ENCODE measurements at regions not wholly inside any gene's neighbourhood (a gene's known extent, or its start where the extent isn't known, plus 50 kb on each side); places are given as distances from the start of the nearest gene placed in this dataset.

DNA sequence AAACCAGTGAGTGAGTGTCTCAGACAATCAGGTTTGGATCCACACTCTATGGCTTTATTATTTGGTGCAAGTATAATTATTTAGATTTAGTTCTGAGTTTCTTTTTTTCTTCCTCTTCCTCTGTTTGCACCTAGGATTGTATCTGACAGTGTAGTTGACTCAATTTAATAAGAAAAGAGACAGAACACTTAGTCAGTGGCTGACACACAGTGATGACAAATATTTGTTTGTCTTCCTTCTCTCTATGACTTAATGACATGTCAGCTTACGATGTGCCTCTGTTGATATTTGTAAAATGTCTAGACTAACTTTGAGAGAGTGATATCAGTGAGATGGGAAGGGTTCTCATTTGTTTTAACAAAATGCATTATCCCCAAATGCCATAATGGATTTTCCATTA, 129.5 kb upstream of the SLC10A2 start:
- DNase-seq (ENCODE audit: low spot score): no peak

DNA sequence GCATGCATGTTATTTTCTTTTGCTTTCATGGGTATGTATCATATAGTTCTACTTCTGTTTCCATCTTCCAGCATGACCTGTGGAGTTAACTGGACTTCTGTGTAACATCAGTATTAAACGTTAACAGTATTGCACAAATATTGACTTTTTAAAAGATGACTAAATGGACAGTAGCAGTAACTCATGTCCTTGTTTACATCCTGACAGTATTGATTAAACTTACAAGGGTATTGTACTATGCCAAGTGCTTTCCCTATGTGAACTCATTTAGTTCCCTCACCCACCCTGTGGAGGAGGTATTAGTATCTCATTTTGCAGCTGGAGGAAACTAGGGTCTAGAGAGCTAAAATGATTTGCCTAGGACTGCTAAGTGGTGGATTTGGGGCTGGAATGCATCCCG, 128.7 kb upstream of the SLC10A2 start:
- no peak for DNase-seq (ENCODE audit: low spot score)

DNA sequence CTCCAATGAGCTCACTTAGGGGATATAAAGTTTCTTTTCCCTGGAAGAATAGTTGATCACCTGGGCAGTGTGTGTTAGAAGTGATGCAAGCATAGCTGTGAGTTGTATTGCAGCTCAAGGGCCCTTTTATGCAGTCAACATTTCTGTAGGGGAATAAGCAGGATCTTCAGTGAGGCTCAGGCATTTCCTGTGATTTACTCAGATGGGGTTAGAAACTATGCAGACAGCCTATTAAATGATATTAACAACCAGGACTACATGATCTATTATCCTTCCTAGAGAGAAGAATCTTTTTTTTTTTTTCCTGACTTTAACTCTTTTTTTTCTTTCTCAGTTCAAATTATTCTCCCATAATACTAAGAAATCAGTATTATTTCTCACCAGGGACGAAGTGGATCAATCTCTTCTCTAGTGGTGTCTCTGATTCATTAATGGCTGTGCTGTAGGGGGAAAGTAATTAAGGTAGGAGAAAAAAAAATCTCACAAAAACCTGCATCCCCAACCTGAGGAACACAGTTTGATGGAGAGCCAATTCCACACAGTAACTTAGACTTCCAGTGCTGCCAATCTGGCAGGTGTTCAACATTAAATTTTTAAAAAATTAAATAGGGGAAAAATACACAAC, 126.4 kb upstream of the SLC10A2 start:
- DNase-seq (ENCODE audit: low spot score): no peak

DNA sequence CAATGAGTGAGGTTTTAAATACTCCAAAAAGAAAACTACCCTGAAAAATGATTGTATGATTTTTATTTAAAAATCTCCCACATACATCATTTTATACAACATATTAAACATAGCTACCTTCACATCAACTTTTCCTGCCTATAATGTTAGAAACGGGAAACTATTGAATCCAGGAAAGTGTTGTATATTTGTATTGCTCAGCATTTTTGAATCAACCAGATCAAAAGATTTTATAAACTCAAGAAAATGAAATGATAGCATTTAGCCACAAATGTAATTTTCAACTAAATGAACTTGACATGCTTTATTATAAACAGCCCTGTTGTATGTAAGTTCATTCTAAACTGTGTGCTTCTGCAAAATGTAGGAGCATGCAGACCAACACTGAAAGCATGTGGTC, 124.6 kb upstream of the SLC10A2 start:
- no peak for DNase-seq (ENCODE audit: low spot score)

DNA sequence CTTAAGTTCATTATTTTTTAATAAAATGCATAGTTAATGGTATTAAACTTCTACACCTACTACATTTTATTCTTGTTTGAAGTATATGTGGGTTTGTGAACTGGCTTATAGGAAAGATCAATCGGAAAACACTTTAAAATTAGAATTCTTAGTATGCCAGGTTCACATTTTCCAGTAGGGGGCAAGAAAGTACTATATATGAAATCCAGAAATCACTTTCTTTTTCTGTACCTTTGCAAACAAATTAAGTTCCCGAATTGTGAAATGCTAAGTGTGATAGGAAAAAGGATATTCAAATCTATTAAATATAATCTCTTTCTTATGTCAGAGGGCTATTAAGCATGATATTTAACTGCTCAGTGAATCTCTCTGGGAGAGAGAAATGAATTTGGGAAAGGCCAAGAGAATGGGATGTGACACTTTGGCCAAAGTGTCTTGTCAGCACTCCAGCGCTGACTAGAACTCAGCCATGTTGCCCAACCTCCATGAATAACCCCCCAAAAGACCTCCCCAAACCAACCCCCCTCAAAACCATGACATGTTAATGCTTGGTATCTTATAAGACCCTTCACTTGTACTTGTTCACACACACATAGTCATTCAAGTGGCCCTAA, 122.6 kb upstream of the SLC10A2 start:
- DNase-seq (ENCODE audit: low spot score): no peak

DNA sequence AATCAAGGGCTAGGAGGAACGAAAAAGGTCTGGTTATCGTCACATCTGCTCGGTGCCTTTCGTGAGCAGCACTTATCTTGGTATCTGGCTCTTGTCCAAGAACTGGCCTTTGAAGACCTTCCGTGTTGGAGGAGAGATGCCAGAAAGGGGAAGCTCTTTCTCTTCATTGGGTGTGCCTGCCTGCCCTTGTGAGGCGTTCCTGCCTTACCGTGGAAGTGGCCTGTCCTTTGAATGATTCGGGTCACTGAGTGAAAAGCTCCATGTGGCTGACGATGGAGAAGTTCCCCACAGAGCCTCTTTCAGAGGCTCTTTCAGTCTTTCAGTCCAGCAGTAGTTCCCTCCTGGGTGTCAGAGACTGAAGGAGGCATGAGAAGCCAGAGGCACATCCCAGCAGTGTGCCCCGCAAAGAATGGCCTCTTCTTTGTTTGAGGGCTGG, 121.5 kb upstream of the SLC10A2 start:
- DNase-seq (ENCODE audit: low spot score): no peak

DNA sequence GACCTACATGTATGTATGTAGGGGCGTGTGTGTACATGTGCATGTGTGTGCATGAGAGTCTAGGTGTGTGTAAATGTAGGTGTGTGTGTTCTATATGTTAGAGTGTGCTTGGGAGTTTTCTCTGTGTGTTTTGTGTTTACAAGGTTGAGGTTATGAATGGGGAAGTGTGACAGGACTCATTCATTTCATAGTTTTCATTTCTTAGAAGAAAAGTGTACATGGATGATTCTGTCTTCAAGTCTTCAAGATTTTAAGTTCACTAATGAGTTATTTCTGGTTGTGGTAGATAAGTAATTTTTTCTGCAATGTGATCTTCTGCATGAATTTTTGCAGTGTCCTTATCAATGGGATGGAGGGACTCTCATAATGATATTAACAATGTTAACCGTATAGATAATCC, 118.2 kb upstream of the SLC10A2 start:
- DNase-seq (ENCODE audit: low spot score): no peak

DNA sequence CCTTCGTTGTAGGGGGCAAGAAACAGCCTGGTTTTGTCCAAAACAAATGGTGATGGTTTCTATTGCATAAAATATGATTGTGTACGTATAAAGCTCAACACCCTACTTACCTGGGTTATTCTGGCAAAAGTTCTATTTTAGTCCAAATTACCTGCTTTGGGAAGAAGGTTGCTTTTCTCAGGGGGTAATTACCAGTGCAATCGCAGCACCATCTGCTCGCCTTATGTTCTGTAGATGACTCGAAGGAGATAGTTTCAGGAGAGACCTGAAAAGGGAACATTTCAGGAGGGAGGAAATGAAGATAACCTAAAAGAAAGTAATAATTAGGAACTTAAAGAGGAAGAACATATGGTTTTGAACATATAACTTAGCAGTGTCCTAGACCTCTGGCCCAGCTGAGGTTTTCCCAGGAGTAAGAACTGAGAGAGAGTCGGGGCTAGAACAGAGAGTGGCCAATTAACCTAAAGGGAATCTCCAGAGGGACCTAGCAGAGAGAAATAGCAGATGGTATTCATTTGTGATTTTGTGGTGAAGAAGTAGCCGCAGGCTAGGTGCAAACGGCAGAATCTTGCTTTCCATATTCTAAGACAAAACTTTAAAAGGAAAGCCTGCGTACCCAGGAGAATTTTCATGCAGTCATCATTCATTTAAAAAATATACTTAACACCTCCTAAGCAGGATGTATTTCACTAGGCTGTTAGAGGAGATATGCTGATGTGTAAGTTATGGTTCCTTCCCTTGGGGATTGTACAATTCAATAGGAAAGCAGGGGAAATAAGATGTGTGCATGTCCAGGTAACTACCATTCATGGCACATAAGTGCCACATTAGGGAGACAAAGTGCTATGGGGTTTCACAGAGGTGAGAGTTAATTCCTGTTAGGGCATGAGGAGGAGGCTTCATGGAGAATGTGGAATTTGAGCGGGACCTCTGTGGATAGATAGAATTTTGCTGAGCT, 113.0 kb upstream of the SLC10A2 start:
- DNase-seq (ENCODE audit: low spot score): no peak

DNA sequence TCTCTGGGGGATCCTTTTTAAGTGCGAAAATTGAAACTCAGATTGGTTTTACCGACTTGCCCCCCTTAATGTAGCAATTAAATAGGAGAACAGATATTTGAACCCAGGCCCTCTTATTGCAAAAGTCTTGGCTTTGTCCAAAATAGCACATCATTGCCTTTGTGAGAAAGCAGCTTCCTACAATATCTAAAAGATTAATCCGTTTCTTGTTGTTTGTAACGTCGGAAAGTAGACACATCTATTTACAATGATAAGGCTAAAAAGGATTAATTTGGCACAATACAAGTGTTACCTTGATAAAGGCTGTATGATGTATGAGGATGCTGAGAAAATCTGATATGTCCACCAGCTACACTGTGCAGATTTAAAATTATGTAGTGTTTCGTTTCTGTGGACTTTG, 108.7 kb upstream of the SLC10A2 start:
- no peak for DNase-seq (ENCODE audit: low spot score)

DNA sequence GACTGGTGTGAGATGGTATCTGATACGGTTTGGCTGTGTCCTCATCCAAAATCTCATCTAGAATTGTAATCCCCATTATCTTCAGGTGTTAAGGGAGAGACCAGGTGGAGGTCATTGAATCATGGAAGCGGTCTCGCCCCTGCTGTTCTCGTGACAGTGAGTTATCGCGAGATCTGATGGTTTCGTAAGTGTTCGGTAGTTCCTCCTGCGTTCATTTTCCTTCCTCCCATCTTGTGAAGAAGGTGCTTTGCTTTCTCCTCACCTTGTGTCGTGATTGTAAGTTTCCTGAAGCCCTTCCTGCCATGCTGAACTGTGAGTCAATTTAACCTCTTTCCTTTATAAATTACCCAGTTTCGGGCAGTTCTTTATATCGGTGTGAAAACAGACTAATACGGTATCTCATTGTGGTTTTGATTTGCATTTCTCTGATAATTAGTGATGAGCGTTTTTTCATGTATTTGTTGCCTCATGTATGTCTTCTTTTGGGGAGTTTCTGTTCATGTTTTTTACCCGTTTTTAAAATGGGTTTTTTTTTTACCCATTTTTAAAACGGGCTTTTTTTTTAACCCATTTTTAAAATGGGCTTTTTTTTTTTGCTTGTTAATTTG, 102.8 kb upstream of the SLC10A2 start:
- DNase-seq (ENCODE audit: low spot score): no peak

DNA sequence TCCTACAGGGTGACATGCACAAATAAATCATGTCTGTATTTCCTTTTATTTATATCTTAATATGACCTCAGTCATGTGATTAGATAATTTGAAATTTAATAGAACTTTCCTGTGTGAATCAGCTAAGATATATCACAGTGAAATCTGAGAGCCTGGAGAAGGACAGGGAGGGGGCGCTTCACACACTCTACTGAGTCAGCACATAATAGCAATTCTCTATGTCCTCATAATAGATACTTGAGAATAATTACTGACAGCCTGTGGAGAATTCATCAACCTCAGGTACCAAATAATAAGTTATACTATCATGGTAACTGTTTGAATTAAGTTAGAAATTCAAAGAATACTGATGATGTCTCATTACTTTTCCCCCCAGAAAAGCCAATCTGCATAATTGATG, 98.0 kb upstream of the SLC10A2 start:
- no peak for DNase-seq (ENCODE audit: low spot score)

DNA sequence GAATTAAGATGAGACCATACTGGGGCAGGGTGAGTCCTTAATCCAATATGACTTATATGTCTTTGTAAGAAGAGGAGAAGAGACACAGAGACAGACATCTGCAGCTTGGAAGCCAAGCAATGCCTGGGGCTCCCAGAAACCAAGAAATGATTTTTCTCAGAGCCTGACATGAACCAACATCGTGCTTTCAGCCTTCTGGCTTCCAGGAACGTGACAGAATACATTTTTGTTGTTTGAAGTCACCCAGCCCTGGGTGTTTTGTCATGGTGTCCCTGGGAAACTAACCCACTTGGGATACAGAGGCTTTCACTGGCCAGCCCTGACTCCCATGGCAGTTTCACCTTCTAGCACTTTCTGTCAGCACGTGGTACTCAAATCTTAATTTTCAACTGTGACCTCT, 95.3 kb upstream of the SLC10A2 start:
- no peak for DNase-seq (ENCODE audit: low spot score)

DNA sequence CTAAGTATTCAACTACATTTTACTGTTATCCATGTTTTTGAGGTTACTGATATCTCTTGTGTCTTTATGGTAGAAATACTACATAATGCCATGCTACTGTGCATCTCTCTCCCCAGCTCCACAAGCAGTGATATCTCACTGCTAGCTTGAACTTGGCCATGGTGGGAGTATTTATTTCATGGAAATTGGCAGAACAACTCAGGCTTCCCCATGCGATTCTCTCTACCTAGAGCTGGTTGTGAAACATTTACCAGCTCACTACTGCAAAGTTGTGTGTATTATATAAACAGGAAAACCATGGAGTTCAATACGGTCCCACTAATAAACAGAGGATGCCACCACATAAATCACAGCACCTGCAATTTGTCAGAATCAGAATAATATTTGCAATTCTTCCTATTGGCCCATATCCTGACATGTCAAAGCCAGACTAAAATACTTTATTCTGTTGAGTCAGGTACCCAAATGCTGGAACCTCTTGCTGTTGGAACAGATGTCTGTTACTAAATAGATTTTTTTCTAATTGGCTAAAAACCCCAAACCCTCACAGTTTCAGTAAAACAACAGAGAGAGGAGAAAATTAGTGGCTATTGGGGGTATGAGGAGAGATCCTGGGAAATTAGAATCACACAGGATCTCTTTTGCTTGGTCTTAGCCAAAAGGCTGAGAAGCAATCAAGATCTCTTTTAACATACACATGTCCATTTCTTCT, 91.4 kb upstream of the SLC10A2 start:
- DNase-seq (ENCODE audit: low spot score): no peak

DNA sequence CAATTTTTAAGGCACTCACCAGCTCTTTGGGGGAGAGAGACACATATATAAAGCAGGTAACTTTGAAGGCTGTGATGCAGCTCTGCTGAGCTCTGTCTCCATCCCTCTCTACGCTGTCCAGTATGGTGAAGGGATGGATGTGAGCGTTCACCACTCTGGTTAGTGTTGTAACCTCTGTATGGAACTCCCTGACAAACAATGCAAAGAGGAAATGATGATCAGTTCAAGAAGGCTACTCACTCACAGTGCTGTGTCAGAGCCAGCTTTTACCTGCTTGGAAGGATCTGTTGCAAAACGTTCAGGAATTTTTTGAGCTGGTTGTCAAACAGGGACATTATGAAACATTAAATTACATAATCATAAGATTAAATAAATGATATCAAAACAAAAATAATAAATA, 90.8 kb upstream of the SLC10A2 start:
- no peak for DNase-seq (ENCODE audit: low spot score)

DNA sequence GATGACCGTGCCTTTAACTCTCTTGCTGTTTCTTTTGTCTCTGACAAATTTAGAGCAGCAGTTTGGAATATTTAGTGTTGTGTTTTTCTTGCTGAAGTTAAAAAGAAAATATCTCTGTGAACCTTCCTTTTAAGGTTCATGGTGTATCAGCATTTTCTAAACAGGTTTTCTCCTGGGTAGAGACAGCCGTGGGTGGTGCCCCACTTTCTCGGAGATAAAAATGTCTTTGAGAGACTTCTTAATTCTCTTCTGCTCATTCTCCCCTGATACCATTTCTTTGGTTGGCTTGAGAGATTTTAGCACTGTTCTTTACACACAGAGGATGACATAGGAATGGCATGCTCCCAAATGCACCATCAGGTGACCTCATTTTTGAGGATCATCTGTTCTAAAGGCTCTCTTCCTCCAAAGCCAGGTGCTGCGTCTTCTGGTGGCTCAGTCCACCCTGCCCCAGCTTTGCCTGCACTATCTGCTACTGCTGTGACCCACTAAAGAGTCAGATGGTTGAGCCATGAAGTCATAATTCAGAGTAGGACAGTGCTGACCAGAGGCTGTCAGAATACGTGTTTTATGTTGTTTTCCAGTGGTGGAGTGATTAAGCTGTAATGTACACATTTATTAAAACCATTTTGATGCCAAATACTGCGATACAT, 90.3 kb upstream of the SLC10A2 start:
- DNase-seq (ENCODE audit: low spot score): no peak

DNA sequence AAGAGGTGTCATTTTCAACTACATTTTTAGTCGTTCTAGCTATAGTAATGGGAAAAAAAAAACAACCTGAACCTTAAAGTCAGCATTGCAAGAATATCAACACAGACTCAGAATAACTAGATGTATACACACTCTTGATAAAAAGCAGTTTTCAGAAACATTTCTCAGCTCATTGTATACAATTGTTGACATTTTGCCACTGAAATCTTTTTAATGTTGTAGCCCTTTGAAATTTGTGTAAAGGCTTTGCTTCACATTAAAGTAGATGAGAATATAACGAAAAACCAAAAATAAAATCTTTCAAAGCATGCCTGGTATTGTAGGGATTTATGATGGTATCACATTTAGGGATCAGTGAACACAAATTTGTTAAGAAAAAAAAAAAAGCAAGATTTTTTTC, 87.2 kb upstream of the SLC10A2 start:
- no peak for DNase-seq (ENCODE audit: low spot score)

DNA sequence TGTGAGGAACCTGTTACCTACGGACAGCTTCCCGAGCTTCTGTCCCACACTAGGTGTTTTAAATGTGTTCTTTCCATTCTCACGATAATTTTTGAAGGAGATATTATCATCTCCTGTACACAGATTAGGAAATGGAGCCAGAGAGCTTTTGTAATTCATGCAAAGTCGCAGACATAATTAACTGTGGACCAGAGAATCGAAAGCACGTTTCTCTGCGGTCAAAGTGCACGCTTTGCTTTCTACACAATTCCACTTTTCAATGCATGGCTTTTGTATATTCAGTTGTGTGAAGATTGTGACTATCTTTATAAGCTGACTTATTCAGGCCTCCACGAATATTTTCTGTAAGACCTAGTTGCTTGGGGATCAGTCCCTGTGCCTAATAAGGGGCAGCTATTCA, 81.7 kb upstream of the SLC10A2 start:
- no peak for DNase-seq (ENCODE audit: low spot score)

DNA sequence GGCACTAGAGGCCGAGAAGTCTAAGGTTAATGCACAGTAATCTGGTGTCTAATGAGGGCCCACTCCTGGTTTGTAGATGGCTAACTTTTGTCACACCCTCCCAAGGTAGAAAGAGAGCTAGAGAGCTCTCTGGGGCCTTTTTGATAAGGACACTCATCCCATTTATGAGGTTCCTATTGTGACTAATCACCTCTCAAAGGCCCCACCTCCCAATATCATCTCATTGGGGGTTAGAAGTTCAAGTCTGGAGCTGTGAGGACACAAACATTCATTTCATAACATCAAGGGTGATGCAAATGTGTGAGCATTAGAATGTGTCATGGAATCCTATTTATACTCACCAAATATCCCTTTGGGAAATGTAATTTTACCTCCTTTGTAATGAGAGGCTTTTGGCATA, 79.2 kb upstream of the SLC10A2 start:
- DNase-seq (ENCODE audit: low spot score): no peak

DNA sequence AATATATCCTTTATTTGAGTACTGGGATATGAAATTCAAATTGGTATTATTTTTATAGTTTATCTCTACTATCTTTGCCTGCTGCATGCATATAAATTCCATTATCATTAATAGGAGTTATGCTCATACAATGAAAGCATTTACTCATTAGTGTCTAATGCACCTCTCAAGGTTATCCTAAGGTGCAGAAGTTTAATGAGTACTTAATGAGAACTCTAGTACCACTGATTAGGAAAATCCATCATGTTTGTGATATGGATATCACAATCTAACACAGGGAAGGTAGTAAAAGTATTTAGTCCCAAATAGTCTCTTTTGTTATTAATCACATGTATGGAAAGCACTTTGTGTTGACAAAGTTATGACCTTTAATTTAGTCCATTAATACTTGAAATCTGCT, 77.2 kb upstream of the SLC10A2 start:
- no peak for DNase-seq (ENCODE audit: low spot score)

DNA sequence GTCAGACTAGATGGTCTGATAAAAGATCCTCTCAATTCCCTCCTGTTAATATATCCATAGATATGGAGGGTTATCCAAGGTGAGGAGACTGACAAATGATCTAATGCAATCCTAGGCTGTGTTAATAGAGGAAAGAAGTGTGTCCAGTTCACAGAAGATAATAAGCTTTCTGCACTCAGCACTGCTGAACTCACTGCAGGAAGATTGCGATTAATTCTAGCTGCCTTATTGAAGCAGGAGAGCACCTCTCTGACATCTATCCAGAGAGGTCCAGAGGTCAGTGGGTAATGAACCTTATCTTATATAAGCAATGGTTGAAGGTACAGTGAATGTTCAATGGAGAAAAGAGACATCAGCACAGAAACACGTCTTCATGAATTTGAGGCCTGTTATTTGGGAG, 75.9 kb upstream of the SLC10A2 start:
- DNase-seq (ENCODE audit: low spot score): no peak

DNA sequence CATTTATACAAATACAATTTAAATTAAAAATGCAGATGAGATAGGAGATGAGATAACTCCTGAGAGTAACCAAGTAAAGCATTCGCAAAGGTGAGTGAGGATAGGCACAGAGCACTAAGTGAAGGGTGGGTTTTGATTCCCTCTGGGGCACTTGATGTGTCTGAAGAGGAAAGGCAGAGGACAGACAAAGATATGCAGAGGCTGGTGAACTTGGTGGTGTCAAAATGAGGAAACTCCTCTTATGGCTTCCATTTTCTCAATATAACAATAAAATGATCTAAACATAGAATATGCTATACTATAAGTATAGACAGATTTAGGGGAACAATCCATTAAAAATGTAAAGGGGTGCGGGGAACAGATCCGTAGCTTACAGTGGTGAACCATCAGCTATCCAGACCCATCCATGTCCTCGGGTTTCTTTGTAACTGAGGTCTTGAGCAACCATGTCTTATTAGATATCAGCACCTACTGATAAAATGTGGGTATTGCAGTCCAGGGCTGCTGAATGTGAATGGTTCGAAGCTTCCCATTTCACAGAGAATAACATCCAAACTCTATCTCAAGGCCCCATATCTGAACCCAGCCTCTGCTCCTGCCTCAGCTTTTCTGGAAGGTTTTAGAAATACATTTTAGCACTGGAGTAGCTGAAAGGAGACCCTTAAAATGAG, 73.9 kb upstream of the SLC10A2 start:
- no peak for DNase-seq (ENCODE audit: low spot score)

Data from AG08395 (cell line).